ENCODE measurements at regions not wholly inside any gene's neighbourhood (a gene's known extent, or its start where the extent isn't known, plus 50 kb on each side); places are given as distances from the start of the nearest gene placed in this dataset.
A peak's percentile ranks its signal among the peaks of the same experiment; 100 is the strongest.

DNA sequence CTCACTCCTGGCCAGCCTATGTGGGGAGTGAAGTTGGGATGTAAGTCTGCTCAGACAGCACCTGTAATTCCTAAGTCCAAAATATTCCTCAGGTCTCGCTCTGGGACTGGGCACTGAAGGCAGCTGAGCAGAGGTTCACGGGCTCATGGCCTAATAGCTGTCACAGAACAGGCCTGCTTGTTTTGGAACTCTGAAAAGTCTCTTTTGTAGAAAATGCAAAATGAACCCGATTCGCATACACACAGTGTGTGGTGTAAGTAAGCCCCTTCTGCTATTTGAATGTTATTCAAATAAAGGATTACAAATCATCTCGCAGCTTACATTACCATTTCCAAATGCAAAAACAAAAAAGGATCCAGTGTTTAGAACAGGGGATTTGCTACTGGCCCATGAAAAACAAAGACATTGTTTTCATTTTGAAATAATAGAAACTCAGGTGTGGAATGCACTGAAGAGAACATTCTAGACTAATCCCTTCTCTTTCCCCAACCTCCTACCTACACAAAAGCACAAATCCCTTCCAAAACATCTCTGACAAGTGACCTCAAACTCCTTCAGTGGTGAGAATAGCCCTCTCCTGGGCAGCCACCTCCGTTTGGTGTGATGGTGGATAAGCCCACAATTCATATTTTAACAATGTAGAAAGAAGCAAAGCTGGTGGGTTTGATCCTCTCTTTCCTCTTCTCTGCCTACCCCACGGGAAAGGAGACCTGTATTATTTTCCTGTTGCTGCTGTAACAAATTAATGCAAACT lies 118.3 kb upstream of the NCK2 start:
- DNase-seq (ENCODE audit: low read depth in 4 of 4, low spot score in 2 of 4) = no peak

DNA sequence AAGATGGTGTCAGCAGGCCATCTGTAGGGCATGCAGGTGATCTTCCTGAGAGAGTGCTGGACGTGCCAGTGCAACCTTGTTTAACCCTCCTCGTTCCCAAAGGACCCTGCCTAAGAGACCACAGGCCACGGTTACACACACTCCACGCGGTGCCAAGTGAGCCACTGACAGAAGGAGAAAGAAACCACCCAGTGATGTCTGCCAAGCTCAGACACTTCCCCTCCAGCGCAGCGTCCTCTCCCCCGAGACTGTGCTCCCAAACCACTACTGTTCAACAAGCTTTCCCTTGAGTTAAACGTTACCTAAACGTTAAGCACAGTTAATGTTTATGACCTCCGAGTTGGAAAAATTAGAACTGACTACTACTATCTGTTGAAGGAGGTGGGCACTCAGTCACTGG lies 119.1 kb upstream of the NCK2 start:
- DNase-seq (ENCODE audit: low read depth in 4 of 4, low spot score in 2 of 4) = no peak

DNA sequence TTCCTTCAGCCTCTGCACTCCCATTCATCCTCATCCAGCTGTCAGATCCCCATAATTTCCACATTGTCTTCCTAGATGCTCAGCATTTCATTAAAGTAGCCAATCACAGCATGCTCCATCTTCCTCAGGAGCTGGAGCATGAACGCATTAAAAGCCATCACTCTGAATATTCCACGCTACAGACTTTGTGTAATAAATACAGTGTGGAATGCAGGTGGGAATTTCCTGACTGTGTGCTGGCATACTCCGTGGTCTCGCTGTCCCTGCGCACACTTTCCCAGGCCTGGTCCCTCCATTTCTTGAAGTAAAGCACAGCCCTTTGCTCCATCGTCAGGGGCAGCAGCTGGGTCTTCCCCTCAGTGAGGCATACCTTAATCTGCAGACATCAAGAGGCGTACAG lies 123.7 kb upstream of the NCK2 start:
- DNase-seq (ENCODE audit: low read depth in 4 of 4, low spot score in 2 of 4) = no peak

DNA sequence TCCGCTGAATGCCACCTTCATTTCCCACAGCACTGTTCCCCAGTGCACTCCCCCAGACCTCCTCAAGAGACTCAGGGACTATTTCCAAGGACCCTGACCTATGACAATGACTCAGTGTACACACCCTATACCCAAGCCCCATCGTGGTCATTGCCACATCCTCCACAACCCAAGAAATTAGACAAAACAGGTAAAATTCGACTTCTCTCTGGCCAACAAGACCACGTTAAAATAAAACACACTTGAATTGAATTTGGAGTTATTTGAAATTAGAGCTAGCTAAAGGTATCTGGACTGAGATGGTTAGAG lies 126.4 kb upstream of the NCK2 start:
- no peak for DNase-seq (ENCODE audit: low read depth in 4 of 4, low spot score in 2 of 4)

DNA sequence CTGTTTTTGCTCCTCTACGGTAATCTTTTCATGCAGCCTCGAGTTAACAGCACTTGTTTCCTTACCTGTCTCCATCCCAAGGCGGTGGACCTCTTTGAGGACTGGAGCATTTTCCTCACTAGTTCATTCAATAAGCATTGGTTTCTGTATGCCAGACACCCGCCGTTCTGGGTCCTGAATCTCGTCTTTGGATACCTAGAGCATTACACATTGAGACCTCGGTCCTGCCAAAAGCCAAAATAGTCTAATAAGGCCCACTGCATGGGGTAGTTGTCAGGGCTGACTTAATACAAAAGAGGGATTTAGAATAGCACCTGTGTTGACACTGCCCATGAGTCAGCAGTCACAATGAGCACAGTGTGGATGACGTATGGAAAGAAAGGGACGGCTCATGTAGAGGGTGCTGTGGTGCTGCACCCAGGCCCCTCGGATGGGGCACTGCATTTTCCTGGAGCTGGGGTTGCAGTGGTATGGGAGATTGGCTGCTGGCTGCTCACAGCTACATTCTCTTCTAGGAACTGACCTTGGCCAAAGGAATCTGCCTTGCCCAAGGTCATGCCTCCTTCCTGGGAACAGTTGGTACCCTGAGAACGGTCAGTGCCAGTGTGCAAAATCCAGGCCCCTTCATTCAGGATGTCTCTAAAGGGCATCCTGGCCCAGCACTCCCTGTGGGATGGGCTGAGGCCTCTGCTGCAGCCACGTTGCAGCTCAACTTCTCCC lies 126.9 kb upstream of the NCK2 start:
- no peak for DNase-seq (ENCODE audit: low read depth in 4 of 4, low spot score in 2 of 4)

DNA sequence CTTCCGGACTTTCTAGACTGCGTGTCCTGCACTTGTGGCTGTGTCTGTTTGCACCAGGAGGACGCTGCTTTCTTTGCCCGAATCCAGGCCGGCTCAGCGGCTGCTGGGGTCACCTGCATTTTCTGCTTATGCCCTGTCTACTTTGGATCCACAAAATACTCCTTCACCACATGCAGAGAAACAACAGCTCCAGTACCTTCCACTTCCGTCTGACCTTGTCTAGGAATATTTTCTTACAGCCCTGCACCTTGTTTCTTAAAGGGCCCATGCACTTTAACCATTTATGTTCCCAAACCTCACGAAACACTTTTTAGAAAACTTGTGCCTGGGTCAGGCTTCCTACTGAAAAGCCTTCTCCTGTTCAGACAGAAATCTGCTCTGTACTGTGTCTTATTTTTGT lies 129.4 kb upstream of the NCK2 start:
- no peak for DNase-seq (ENCODE audit: low read depth in 4 of 4, low spot score in 2 of 4)

DNA sequence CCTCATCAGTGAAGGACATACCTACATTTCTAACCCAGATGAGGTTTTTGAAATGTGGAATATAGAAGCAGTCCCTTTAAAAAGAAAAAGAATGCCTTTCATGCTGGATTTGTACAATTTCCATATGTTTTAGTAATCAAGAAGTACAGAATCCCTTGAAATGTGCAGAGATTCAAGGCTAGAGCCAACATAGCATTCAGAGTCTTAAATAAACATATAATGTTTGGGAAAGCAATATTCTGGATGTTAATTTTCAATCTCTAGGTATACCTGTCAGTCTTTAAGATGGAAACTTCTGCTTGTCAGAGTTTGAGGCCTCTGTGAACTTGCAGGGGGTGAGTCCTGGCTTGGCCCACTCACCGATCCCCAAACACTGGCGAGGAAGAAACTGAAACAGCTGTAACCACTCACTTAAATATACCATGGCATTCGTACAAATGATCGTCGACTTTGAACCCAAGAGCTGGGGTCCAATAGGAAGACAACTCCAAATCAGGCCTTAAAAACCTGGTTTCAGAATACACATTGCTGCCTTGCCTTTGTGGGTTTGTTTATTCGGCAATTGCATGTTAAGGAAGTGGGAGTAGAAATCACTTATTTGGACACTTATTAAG lies 132.8 kb upstream of the NCK2 start:
- peak in 1 of 4 donors; percentile 22 for DNase-seq (ENCODE audit: low read depth in 4 of 4, low spot score in 2 of 4)

DNA sequence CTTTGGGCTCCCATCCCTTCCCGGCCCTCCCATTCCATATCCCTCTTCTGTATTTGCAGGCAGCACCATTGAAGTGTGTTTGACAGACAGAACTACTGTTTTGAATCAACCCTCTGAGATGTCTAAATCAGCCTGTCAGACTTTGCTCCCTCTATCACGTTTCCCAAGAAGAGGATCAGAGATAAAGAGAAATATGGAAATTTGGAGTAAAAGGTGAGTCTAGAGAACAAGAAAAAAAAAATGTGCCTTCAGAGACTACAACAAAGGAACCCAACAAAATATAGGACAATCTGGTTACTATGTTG lies 133.4 kb upstream of the NCK2 start:
- no peak for DNase-seq (ENCODE audit: low read depth in 4 of 4, low spot score in 2 of 4)

DNA sequence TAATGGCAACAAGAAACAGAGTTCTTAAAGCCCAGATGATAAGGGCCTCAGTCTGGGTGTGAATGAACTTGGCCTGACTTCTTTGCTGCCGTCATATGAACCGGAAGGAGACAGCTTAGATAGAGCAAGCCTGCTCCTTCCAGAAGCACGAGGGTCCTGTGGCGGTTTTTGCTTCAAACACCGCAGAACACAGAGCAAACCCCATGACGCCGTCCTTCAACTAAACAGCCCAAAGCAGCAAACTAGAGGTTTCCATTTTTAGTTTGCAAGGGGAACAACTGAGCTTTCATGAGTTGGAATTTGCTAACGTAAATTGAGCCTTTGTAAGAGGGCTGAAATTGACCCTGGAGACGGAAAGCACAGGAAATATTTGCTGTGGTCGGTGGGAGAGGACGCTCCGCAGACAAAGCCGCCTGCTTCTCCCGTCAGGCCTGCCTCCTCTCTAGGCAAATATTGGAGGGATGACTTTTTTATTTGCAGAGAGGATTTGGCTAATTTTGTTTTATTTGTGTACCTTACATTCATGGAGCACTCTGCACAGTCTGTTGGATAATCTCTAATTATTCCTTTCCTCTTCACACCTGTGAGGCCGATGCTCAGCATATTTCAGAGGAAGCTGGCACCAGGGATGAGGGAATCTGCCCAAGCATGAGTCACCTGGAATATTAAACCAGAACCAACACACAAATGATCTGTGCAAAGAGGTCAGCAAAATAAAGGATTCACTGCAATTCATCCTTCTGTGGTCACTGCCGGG lies 134.0 kb upstream of the NCK2 start:
- DNase-seq (ENCODE audit: low read depth in 4 of 4, low spot score in 2 of 4) = no peak

DNA sequence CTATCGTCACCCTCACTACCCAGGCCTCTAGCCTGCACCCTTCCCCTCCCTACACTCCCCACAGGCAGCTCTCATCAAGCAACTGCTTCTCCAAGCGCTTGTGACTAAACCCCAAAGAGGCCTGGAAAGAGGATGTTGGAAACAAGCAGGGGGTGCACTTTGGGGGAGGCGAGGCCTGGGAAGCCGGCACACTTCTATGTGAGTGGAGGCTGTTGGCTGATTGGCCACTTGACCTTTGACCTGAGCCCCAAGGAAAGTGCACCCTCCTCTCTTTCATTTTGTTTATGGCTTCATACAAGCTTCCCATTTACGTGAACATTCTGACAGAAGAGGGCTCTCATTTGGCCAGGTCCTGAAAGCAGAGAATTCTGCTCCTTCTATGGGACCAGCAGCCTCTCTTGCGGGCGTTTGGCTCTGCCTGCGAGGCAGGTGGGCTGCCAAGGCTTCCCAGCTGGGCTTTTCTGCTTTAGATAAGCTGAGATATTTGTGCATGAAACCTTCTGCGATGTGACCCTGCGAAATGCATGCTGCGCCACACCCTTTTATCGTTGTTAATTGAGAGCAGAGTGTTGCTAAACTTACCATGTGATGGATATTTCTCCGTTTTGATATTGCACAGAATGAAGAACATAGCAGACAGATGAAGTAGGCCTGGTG lies 134.8 kb upstream of the NCK2 start:
- no peak for DNase-seq (ENCODE audit: low read depth in 4 of 4, low spot score in 2 of 4)

DNA sequence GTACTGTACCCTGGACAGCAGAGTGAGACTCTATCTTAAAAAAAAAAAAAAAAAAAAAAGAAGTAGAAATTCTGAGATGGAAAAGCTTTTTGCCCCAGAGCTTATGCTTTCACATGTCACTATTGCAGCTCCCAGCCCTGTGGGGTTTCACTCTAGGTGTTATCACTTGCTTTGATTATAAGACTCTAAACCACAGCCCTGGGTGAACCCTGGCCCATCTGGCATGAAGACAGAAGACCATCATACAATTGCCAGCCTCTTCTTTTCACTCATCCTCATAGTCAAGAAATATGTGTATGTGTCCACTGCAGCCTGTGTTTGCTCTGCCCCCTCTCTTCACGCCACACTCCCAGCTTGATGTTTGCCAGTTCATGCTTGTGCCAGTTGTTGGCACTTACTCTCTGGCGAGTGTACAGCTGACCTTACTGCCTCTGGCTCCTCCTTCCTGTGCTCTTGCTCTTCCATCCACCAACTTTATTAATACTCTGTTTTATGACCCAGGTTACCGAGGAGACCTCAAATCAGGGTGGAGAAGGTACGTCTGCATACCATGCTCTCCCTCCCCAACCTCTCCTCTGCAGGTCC lies 136.7 kb upstream of the NCK2 start:
- no peak for DNase-seq (ENCODE audit: low read depth in 4 of 4, low spot score in 2 of 4)

DNA sequence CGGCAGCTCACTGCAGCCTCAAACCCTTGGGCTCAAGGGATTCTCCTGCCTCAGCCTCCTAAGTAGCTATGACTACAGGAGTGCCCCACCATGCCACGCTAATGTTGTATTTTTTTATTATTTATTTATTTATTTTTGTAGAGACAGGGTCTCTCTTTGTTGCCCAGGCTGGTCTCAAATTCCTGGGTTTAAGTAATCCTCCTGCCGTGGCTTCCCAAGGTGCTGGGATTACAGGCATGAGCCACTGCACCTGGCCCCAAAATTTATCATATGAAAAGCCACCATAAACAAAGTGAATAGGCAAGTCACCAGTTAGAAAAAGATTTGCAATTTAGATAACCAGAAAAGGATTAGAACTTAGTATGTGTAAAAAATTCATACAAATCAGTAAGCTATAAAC lies 138.6 kb upstream of the NCK2 start:
- no peak for DNase-seq (ENCODE audit: low read depth in 4 of 4, low spot score in 2 of 4)

DNA sequence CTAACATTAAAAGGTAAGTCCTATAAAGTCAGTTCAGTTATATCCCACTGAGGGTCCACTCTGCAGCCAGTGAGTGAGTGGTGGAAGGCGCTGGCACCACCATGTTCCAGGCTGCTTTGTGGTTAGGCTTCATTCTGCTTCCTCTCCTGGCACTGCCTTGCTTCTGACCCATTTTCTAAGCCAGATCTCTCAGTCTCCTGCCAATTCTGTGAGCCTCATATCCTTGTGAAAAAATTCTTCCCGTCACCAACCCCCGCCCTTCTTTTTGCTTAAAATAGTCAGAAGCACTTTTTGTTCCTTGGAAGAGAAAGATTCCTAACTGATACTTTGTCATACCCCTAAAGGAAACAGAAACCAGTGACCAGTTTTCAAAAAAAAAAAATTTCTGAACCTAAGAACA lies 139.8 kb upstream of the NCK2 start:
- no peak for DNase-seq (ENCODE audit: low read depth in 4 of 4, low spot score in 2 of 4)

DNA sequence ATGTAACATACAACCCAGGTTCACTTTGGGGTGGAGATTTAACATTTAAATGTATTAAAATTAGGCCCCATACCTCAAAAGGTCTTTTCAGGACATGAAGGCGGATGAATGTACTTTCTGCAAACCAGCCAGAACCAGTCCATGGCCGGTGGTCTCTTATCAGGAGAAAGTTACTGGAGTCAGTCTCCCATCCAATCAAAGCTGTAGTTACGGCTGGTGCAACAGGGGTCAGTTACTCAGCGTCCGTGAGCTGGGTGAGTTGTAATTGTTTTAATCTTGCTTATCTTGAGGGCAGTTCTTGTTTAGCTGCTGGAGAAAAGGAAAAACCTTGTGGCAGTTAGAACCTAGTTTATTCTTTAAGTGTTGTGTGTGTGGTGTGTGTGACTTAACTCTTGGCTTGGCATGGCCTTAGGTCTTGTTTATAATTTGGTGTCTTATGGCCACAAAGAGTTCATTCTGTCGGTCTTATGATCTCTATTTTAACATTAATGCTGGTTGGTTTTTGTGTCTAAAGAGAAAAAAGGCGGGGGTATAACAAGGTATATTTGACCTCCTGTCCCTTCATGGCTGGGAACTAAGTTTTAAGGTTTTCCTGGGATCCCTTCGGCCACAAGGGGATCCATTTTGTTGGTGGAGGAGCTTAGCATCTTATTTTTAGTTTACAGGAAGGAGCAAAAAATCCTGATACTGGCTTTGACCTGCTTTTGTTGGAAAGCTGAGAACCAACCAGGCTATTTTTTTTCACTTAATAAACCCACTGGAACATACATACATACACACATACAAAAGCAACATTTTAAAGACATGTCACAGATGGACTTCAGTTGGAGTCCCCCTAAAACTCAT lies 143.5 kb upstream of the NCK2 start:
- no peak for DNase-seq (ENCODE audit: low read depth in 4 of 4, low spot score in 2 of 4)

DNA sequence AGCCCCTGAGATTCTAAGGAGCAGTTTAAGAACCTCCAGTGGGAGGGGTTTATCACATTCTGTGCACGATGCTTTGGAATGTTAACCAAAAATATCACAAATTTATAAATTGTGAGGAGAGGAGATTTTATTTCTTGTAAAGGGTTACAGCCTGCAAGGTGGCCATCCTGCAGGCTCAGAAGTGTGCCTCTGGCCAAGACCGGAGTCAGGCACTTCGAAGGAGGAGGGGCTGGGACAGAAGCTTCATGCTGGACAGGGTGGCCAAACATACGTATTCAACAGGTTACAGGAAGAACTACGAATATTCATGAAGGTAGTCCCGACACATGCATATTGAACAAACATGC lies 144.1 kb upstream of the NCK2 start:
- no peak for DNase-seq (ENCODE audit: low read depth in 4 of 4, low spot score in 2 of 4)

DNA sequence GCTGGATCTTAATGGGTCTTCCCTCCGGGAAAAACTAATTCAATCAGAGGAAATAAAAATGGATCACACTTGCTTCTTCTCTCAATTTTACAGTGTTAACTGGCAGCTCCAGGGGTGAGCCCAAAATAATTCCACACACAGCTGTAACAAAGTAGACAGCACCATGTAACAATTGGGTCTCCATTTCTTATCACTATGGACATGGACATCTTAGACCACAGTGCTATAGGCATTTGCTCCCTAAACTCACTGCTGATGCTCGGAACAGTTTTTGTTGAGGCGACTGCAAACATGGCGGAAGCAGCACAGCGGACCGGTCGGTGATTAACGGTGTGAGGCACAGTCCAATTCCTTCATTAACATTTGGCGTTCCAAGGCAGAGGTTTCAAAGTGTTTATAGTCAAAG lies 144.7 kb upstream of the NCK2 start:
- DNase-seq (ENCODE audit: low read depth in 4 of 4, low spot score in 2 of 4) = no peak

DNA sequence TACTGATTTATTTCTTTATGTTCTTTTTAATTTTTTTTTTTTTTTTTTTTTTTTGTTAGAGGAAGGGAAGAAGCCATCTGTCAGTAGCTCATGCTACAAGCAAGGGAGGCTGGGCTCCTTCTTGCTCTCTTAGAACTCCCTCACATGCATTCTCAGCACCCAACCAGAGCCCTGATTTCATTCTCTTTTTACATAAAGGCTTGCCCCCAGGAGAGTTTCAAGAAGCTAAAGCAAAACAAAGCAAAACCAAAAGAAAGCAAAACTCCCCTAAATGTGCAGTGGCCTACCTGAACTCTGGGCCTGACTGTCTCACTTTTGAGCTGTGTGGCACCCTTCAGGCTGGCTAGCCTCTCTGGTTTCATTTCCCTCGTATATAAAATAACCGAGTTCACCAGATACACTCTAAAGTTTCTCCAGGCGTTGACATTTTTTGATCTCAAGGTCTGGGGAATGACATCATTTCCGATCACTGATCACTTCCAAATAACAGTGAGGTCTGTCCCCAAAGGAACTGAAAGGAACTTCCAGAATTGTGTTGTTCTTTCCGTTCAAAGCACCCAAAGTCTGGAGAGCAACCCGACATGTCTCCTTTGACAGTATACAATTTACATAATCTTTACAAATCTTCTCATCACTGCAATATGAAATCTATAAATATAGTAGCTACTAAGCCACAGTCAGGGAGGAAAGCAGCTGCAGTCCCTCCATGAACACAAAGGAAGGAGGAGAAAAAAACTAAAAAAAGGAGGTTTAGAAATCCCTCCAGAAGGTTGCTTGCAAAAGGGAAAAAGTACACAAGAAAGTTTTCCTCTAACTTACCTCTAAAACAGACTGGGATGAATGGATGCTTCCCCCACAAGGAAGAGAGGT lies 145.6 kb upstream of the NCK2 start:
- no peak for DNase-seq (ENCODE audit: low read depth in 4 of 4, low spot score in 2 of 4)

DNA sequence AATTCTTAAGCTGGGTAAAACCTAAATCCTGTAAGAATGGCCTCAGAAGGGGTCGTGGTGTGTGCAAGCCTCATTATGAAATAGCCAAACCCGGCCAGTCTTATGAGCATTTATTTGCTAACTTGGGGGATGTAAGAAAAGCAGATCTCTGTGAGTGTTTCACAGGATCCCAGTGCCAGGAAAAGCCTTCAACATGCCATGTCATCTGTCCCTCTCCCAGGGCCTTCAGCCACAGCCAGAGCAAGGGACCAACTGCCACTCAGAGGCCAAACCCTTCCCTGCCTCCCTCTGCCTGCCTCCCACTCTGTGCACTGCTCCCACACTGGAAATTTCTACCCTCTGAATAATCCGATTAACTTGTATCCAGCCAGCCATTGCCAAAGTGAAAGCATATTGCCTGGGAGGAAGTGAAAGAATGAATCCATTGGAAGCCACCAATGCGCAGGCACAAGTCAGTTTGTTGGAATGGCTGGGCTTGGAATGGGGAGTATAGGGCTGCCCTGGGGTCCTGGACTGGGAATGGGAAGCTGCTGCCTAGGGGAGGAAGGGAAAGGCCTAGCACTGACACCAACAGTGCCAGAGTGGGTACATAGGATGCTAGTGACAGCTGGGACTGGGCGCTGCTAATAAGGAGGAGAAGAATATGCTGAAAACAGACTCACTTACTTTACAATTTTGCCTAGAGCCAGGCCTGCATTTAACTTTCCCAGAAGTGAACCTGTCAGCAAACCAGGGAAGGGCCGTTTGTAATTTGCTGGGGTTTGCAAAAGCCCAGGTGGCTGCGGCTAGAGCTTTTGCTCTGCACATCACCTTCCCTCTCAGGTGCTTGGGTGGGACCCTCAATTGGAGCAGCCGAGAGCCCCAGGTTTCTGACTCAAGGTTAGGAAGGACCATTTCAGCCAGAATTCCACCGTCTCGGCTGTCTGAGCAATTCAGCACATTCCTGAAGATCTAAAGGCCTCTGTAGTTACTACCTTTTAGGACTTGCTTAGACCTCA lies 146.6 kb upstream of the NCK2 start:
- DNase-seq (ENCODE audit: low read depth in 4 of 4, low spot score in 2 of 4) = no peak
